GM23338 (cell line): ENCODE measurements at regions not wholly inside any gene's neighbourhood (a gene's known extent, or its start where the extent isn't known, plus 50 kb on each side); places are given as distances from the start of the nearest gene placed in this dataset.

Source experiments
- ATAC-seq: fragments of 200-7000 bp; cut with Tn5 transposase; 3 replicates; pipeline ENCODE4 v1.9.1; 2020
- DNase-seq: peaks from one replicate; pipeline ENCODE4 v3.0.0-alpha.2; 2015; ENCODE audit warnings: low spot score
- H2AFZ ChIP-seq: fragments of 200-600 bp; sonication (generic); 2 replicates; pipeline ENCODE4 v1.8.0; 2016; ENCODE audit warnings: antibody characterized with exemption, mild to moderate bottlenecking, moderate library complexity
- H3F3A ChIP-seq: fragments of 200-600 bp; sonication (generic); replicated peaks from 2 replicates; pipeline ENCODE4 v1.8.0; 2017; ENCODE audit warnings: antibody characterized with exemption, mixed run types, low read depth
- H3K27ac ChIP-seq: fragments of 200-600 bp; sonication (generic); 2 replicates; pipeline ENCODE4 v1.6.1; 2016; ENCODE audit warnings: low read depth
- H3K27me3 ChIP-seq: fragments of 200-600 bp; sonication (generic); 2 replicates; pipeline ENCODE4 v1.8.0; 2016; ENCODE audit warnings: mild to moderate bottlenecking, mixed run types, moderate library complexity; ENCODE audit not compliant: insufficient read depth
- H3K36me3 ChIP-seq: fragments of 200-600 bp; sonication (generic); 2 replicates; pipeline ENCODE4 v1.8.0; 2016; ENCODE audit warnings: mild to moderate bottlenecking; ENCODE audit not compliant: insufficient read depth
- H3K4me1 ChIP-seq: fragments of 200-600 bp; sonication (generic); 2 replicates; pipeline ENCODE4 v1.8.0; 2016; ENCODE audit warnings: mild to moderate bottlenecking, moderate library complexity; ENCODE audit not compliant: insufficient read depth
- H3K4me2 ChIP-seq: fragments of 200-600 bp; sonication (generic); 2 replicates; pipeline ENCODE4 v1.7.1; 2017; ENCODE audit warnings: mixed run types
- H3K4me3 ChIP-seq: fragments of 200-600 bp; sonication (generic); 2 replicates; pipeline ENCODE4 v1.6.1; 2016; ENCODE audit warnings: mixed run types
- H3K79me2 ChIP-seq: fragments of 200-600 bp; sonication (generic); replicated peaks from 2 replicates; pipeline ENCODE4 v1.8.0; 2017; ENCODE audit warnings: mild to moderate bottlenecking; ENCODE audit not compliant: insufficient read depth
- H3K9me2 ChIP-seq: fragments of 200-600 bp; sonication (generic); 2 replicates; pipeline ENCODE4 v1.8.0; 2017; ENCODE audit not compliant: insufficient read depth
- H4K20me1 ChIP-seq: fragments of 200-600 bp; sonication (generic); replicated peaks from 2 replicates; pipeline ENCODE4 v1.8.0; 2017; ENCODE audit warnings: mild to moderate bottlenecking; ENCODE audit not compliant: insufficient read depth
- H3K27ac Mint-ChIP-seq: 2 replicates; pipeline ENCODE4 v1.8.0; 2020; ENCODE audit warnings: inconsistent platforms, mild to moderate bottlenecking, moderate library complexity, mixed read lengths
- H3K27me3 Mint-ChIP-seq: 3 replicates; pipeline ENCODE4 v1.8.0; 2022; ENCODE audit warnings: low read depth, mild to moderate bottlenecking, moderate library complexity, mixed read lengths, inconsistent platforms; ENCODE audit not compliant: insufficient read depth, poor library complexity
- H3K36me3 Mint-ChIP-seq: 3 replicates; pipeline ENCODE4 v1.8.0; 2021; ENCODE audit warnings: low read depth, mild to moderate bottlenecking, inconsistent platforms, moderate library complexity, mixed read lengths
- H3K4me1 Mint-ChIP-seq: 3 replicates; pipeline ENCODE4 v1.8.0; 2020; ENCODE audit warnings: mild to moderate bottlenecking, inconsistent platforms, mixed read lengths
- H3K4me3 Mint-ChIP-seq: 3 replicates; pipeline ENCODE4 v1.8.0; 2021; ENCODE audit warnings: moderate library complexity, mild to moderate bottlenecking, inconsistent platforms, mixed read lengths
- H3K9me3 Mint-ChIP-seq: 3 replicates; pipeline ENCODE4 v1.8.0; 2020; ENCODE audit warnings: moderate library complexity, mild to moderate bottlenecking, inconsistent platforms, mixed read lengths
- CREB1 ChIP-seq: fragments of 250-450 bp; sonication (Bioruptor Pico); IDR thresholded peaks from 2 replicates; pipeline ENCODE4 v1.5.0; 2020; ENCODE audit warnings: low read depth, mild to moderate bottlenecking, moderate library complexity
- EZH2phosphoT487 ChIP-seq: fragments of 200-600 bp; sonication (generic); IDR thresholded peaks from one replicate; pipeline ENCODE4 v1.8.1; 2018; ENCODE audit warnings: antibody characterized with exemption; ENCODE audit not compliant: unreplicated experiment
- POLR2AphosphoS5 ChIP-seq: IDR thresholded peaks from 2 replicates; pipeline ENCODE4 v1.6.1; 2016; ENCODE audit warnings: antibody characterized with exemption, low read depth
- ZNF114 ChIP-seq: fragments of 250-450 bp; sonication (Bioruptor Pico); IDR thresholded peaks from 2 replicates; pipeline ENCODE4 v1.5.0; 2020; ENCODE audit warnings: mild to moderate bottlenecking, moderate library complexity
- TF ChIP-seq, protein P1 (sequence below), 2 experiments: fragments of 200-600 bp in 1 of 2; sonication (generic) in 1 of 2; conservative IDR thresholded peaks; 2 replicates each; pipeline versions ENCODE4 v1.5.1 to v1.6.1; 2016 to 2017; ENCODE audit warnings: antibody characterized with exemption in 2 of 2, low read depth in 2 of 2, mild to moderate bottlenecking in 2 of 2, moderate library complexity in 1 of 2
- TF ChIP-seq, protein P2 (sequence below): IDR thresholded peaks from 2 replicates; pipeline ENCODE4 v1.6.1; 2016; ENCODE audit warnings: antibody characterized with exemption
- TF ChIP-seq, protein P3 (sequence below): IDR thresholded peaks from one replicate; pipeline ENCODE4 v1.6.1; 2018; ENCODE audit warnings: antibody characterized with exemption; ENCODE audit not compliant: unreplicated experiment

DNA sequence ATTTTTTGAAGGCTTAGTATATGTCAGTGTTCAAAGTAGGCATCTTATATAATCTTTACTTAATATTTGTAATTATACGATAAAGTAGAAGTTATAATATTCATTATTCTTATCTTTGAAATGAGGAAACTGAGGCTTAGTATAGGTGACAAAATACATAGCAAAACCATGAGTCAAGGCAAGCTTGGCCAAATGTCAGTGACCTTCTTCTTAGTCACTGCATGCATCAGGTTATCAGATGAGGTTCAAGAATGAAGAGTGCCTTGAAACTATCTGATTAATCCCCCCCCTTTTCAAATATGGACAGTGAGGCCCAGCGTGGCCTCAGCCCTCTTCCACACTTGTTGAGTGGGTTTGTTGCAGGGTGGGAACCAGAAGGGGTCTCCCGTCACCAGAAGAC lies 59.3 kb downstream of the PMAIP1 start:
- no peaks in the 10 kb centered on the region for H3K9me3 Mint-ChIP-seq
- H3K27me3 Mint-ChIP-seq: peaks cover 3% of the 10 kb centered on the region
- H3K4me1 Mint-ChIP-seq: peaks cover 6% of the 10 kb centered on the region; the same call in 2 of the 3 replicates
- H3K4me3 ChIP-seq: no peak overlapping the region
- no peak overlapping the region for H3K4me2 ChIP-seq
- H4K20me1 ChIP-seq: no peaks in the 10 kb centered on the region
- H3K4me1 ChIP-seq: no peaks in the 10 kb centered on the region
- H3K4me3 Mint-ChIP-seq: no peak overlapping the region
- no peak for DNase-seq
- ATAC-seq: no peak
- no peak overlapping the region for H2AFZ ChIP-seq
- no peaks in the 10 kb centered on the region for H3K79me2 ChIP-seq
- no peaks in the 10 kb centered on the region for H3K9me2 ChIP-seq
- no peaks in the 10 kb centered on the region for H3K27me3 ChIP-seq
- H3K27ac Mint-ChIP-seq: no peak overlapping the region
- no peaks in the 10 kb centered on the region for H3K36me3 ChIP-seq
- TF ChIP-seq EZH2phosphoT487 (no peak), ZNF114 (CRISPR knock-in tag) (no peak), CREB1 (CRISPR knock-in tag) (no peak)
- TF ChIP-seq, protein P1, sequence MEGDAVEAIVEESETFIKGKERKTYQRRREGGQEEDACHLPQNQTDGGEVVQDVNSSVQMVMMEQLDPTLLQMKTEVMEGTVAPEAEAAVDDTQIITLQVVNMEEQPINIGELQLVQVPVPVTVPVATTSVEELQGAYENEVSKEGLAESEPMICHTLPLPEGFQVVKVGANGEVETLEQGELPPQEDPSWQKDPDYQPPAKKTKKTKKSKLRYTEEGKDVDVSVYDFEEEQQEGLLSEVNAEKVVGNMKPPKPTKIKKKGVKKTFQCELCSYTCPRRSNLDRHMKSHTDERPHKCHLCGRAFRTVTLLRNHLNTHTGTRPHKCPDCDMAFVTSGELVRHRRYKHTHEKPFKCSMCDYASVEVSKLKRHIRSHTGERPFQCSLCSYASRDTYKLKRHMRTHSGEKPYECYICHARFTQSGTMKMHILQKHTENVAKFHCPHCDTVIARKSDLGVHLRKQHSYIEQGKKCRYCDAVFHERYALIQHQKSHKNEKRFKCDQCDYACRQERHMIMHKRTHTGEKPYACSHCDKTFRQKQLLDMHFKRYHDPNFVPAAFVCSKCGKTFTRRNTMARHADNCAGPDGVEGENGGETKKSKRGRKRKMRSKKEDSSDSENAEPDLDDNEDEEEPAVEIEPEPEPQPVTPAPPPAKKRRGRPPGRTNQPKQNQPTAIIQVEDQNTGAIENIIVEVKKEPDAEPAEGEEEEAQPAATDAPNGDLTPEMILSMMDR (conservative IDR thresholded peaks at IDR 0.05; ENCODE audit: low read depth in 2 of 2): no peak
- TF ChIP-seq, protein P2, sequence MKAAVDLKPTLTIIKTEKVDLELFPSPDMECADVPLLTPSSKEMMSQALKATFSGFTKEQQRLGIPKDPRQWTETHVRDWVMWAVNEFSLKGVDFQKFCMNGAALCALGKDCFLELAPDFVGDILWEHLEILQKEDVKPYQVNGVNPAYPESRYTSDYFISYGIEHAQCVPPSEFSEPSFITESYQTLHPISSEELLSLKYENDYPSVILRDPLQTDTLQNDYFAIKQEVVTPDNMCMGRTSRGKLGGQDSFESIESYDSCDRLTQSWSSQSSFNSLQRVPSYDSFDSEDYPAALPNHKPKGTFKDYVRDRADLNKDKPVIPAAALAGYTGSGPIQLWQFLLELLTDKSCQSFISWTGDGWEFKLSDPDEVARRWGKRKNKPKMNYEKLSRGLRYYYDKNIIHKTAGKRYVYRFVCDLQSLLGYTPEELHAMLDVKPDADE: no peak
- H3K36me3 Mint-ChIP-seq: no peaks in the 10 kb centered on the region
- no peak overlapping the region for H3K27ac ChIP-seq
- H3F3A ChIP-seq: no peaks in the 10 kb centered on the region

DNA sequence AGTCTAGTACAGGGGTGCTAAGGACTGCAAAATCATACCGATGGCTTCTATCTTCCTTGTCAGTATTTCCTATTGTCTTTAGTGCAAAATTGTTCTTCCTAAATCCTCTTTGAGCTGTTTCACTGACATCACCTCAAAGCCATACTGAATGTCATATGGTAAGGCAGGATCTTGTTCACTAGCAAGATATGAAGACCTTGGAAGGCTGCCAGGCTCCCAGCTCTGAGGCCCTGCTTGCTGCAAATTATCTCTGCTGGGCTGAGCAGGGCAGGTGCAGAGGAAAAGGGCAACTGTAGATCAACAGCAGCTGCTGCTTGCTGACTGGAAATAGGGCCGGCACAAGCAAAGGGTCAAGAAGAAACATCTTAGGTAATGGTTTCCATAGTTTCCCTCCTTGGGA lies 58.2 kb downstream of the PMAIP1 start:
- Mint-ChIP-seq H3K36me3 (no peaks in the 10 kb centered on the region), H3K27me3 (peaks cover 3% of the 10 kb centered on the region), H3K4me1 (peaks cover 6% of the 10 kb centered on the region; the same call in 2 of the 3 replicates), H3K9me3 (no peaks in the 10 kb centered on the region), H3K27ac (no peak overlapping the region), H3K4me3 (no peak overlapping the region)
- Histone ChIP-seq H4K20me1 (no peaks in the 10 kb centered on the region), H3K4me3 (no peak overlapping the region), H3K36me3 (no peaks in the 10 kb centered on the region), H3K4me1 (no peaks in the 10 kb centered on the region), H3K27me3 (no peaks in the 10 kb centered on the region), H2AFZ (peak overlapping the region; percentile 23; the same call in 1 of the 2 replicates), H3K79me2 (no peaks in the 10 kb centered on the region), H3K27ac (no peak overlapping the region), H3K4me2 (no peak overlapping the region), H3F3A (no peaks in the 10 kb centered on the region), H3K9me2 (no peaks in the 10 kb centered on the region)
- no peak for ATAC-seq
- DNase-seq: no peak
- no peak for TF ChIP-seq POLR2AphosphoS5
- TF ChIP-seq, protein P3, sequence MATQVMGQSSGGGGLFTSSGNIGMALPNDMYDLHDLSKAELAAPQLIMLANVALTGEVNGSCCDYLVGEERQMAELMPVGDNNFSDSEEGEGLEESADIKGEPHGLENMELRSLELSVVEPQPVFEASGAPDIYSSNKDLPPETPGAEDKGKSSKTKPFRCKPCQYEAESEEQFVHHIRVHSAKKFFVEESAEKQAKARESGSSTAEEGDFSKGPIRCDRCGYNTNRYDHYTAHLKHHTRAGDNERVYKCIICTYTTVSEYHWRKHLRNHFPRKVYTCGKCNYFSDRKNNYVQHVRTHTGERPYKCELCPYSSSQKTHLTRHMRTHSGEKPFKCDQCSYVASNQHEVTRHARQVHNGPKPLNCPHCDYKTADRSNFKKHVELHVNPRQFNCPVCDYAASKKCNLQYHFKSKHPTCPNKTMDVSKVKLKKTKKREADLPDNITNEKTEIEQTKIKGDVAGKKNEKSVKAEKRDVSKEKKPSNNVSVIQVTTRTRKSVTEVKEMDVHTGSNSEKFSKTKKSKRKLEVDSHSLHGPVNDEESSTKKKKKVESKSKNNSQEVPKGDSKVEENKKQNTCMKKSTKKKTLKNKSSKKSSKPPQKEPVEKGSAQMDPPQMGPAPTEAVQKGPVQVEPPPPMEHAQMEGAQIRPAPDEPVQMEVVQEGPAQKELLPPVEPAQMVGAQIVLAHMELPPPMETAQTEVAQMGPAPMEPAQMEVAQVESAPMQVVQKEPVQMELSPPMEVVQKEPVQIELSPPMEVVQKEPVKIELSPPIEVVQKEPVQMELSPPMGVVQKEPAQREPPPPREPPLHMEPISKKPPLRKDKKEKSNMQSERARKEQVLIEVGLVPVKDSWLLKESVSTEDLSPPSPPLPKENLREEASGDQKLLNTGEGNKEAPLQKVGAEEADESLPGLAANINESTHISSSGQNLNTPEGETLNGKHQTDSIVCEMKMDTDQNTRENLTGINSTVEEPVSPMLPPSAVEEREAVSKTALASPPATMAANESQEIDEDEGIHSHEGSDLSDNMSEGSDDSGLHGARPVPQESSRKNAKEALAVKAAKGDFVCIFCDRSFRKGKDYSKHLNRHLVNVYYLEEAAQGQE: no peak
